Rectal smooth muscle tissue (tissue), 1 donor: ENCODE measurements at regions not wholly inside any gene's neighbourhood (a gene's known extent, or its start where the extent isn't known, plus 50 kb on each side); places are given as distances from the start of the nearest gene placed in this dataset.

Experiments used
- H3K27ac ChIP-seq: one replicate; pipeline ENCODE4 v1.7.0; 2013; ENCODE audit warnings: low read depth, low read length, inconsistent platforms
- H3K27me3 ChIP-seq: one replicate; pipeline ENCODE4 v1.7.0; 2013; ENCODE audit warnings: low read length; ENCODE audit not compliant: control insufficient read depth, insufficient read depth
- H3K36me3 ChIP-seq: one replicate; pipeline ENCODE4 v1.7.0; 2013; ENCODE audit warnings: low read length; ENCODE audit not compliant: control insufficient read depth, insufficient read depth
- H3K4me1 ChIP-seq: one replicate; pipeline ENCODE4 v1.7.0; 2013; ENCODE audit warnings: low read length; ENCODE audit not compliant: control insufficient read depth, insufficient read depth
- H3K4me3 ChIP-seq: one replicate; pipeline ENCODE4 v1.7.0; 2013; ENCODE audit warnings: low read length
- H3K9ac ChIP-seq: one replicate; pipeline ENCODE4 v1.7.0; 2013; ENCODE audit warnings: low read length

DNA sequence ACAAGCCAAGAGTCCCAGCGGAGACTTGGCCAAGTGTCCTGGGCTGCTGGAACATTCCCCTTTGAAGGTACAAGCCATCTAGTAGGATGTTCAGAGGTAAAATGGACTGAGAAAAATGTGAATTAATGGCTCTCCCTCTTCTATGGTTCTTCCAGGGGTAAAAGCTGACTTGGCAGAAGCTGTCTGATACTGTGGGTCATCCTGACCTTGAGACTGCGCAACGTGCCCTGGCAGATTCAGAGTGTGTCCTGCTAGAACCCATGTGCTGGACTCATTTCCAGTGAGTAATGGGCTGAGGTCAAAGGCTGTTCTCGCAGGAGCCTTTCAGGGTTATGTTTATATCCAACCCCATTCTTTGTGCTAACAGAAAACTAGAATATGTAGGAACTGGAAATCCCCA, 423.0 kb upstream of the CD180 start:
- Histone ChIP-seq H3K27ac (no peak overlapping the region), H3K4me1 (no peaks in the 10 kb centered on the region), H3K36me3 (no peaks in the 10 kb centered on the region), H3K27me3 (no peaks in the 10 kb centered on the region), H3K9ac (no peak overlapping the region), H3K4me3 (no peak overlapping the region)

- H3K4me3 ChIP-seq, result no peak overlapping the region
- no peaks in the 10 kb centered on the region for H3K4me1 ChIP-seq
- no peaks in the 10 kb centered on the region for H3K27me3 ChIP-seq
- no peak overlapping the region for H3K9ac ChIP-seq
- H3K36me3 ChIP-seq, result no peaks in the 10 kb centered on the region
- no peak overlapping the region for H3K27ac ChIP-seq
Measured at GRCh38 chr5:67619235-67619634, 422.6 kb upstream of the CD180 start.

GRCh38 chr5:67617051-67617450, 420.5 kb upstream of the CD180 start:
- Histone ChIP-seq H3K4me3 (no peak overlapping the region), H3K27ac (no peak overlapping the region), H3K36me3 (no peaks in the 10 kb centered on the region), H3K4me1 (no peaks in the 10 kb centered on the region), H3K27me3 (no peaks in the 10 kb centered on the region), H3K9ac (no peak overlapping the region)

DNA sequence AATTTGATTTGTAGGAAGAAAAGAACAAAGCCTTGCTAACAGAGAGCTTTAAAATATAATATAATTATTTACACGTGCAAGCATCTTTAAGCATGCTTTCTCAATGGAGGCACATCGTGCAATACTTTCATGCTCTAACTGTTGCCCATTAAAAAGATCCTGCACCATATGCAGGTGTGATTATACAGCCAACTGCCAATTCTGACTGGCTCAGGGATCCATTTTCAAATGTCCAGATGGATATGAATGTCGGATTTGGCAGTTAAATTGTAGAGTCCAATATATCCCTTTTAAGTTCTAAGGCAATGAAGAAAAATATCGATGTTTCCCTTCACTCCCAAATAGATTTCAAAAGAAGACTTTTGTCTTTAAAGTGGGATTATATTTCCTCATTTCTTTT, 416.4 kb upstream of the CD180 start:
- no peaks in the 10 kb centered on the region for H3K27me3 ChIP-seq
- no peaks in the 10 kb centered on the region for H3K36me3 ChIP-seq
- no peak overlapping the region for H3K27ac ChIP-seq
- no peaks in the 10 kb centered on the region for H3K4me1 ChIP-seq
- H3K4me3 ChIP-seq, result no peak overlapping the region
- no peak overlapping the region for H3K9ac ChIP-seq

DNA sequence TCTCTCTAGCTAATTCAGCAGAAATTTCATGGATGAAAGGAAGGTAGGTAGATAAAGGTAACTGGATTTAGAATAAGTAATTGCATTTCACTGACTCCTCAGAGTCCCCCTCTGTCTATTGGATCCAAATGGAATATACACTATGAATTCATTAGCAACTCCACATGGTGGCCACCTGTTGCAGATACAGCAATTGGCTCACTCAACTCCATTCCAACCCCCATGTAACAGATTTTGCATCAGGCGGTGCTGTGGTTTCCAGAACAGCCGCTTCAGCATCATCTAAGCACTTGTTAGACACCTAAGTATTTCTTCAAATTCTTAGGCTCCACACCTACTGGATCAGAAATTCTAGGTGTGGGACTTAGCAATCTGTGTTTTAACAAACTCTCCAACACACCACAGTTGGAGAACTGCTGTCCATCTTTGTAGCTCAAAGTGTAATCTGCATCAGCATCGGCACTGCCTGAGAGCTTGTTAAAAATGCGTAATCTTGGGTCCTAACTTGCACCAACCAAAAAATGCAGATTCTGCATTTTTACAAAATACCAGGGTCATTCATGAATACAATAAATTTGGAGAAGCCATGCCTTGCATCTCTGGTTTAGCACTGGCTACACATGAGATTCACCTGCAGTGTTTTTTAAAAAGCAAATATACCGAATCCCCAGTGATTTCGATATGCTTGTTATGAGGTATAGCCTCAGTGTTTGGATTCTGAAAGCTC, 413.8 kb upstream of the CD180 start:
- H3K4me3 ChIP-seq, result no peak overlapping the region
- no peak overlapping the region for H3K9ac ChIP-seq
- no peaks in the 10 kb centered on the region for H3K36me3 ChIP-seq
- no peaks in the 10 kb centered on the region for H3K27me3 ChIP-seq
- no peak overlapping the region for H3K27ac ChIP-seq
- H3K4me1 ChIP-seq, result no peaks in the 10 kb centered on the region

DNA sequence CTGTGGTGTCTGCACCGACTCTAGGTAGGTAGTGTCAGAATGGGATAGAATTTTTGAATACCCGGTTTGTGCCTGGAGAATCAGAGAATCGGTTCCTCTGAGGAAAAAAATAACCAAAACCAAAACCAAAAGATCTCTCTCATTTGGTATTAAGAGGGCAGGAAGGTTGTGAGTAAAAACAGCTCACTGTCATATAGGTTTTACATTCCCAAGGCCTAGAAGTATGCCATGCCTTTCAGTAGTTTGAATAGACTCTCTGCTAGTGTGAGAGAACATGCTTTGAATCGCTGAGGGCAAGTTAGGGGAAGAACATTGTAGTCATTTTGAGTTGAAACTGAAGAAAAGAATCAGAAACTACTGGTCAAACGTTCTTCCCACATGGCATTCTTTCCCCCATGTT, 411.4 kb upstream of the CD180 start:
- H3K9ac ChIP-seq, result no peak overlapping the region
- H3K27ac ChIP-seq, result no peak overlapping the region
- H3K4me3 ChIP-seq, result no peak overlapping the region
- H3K27me3 ChIP-seq, result no peaks in the 10 kb centered on the region
- no peaks in the 10 kb centered on the region for H3K4me1 ChIP-seq
- no peaks in the 10 kb centered on the region for H3K36me3 ChIP-seq

DNA sequence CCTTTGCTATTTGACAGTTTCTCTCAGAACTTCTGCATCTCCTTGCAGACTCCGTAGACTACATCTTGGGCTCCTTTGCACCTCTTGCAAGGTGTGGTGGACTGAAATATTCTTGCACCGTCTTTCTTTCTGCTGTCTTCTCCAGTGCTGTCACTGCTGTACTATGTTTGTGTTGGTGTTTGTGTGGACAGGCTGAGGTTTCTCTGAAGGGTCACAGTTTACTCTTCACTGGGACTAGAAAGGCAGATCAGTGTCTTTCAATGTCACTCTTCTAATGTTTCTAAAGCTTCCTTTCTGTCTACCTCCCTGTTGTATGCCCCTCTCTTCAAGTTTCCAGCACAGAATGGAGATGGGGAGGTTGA, 410.0 kb upstream of the CD180 start:
- H3K4me1 ChIP-seq, result no peaks in the 10 kb centered on the region
- no peaks in the 10 kb centered on the region for H3K36me3 ChIP-seq
- H3K27me3 ChIP-seq, result no peaks in the 10 kb centered on the region
- no peak overlapping the region for H3K9ac ChIP-seq
- no peak overlapping the region for H3K4me3 ChIP-seq
- H3K27ac ChIP-seq, result no peak overlapping the region

DNA sequence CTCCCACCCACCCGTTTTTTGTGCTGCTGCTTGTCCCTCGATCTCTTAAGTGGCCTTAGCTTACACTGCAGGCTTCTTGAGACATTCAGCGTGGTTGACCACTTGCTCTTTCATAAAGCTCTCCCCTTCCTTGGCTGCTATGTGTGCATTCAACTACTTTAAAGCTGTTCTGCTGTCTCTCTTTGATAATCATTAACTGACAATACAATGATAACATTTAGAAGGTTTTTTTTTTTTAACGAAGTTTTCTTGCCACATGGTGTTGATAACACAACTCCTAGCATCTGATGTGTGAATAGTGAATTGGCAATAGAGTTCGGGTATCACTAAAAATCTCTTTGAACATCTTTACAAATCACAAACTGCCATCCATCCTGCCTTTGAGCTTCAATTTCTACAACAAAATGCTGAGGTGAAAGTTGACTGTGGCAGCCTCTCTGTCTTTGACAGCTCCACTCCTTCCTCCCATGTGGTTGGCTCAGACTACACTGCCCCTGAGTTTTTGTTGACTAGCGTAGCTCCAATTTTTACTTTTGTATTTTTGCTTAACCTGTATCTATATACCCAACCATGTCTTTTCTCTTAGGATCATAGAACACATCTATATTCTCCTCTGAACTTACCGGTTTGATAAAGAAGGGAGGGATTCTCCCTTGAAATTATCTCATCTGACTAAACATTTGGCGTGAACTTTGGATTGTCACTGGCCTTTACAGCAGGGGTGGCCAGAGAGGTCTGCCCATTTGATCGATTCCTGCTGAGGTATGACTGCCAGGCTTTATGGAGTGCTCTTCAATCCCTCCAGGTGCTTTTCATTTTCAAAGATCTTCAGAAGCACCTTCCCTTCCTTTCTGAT, 409.4 kb upstream of the CD180 start:
- H3K9ac ChIP-seq, result no peak overlapping the region
- no peaks in the 10 kb centered on the region for H3K36me3 ChIP-seq
- H3K4me1 ChIP-seq, result no peaks in the 10 kb centered on the region
- no peaks in the 10 kb centered on the region for H3K27me3 ChIP-seq
- H3K27ac ChIP-seq, result no peak overlapping the region
- H3K4me3 ChIP-seq, result no peak overlapping the region

DNA sequence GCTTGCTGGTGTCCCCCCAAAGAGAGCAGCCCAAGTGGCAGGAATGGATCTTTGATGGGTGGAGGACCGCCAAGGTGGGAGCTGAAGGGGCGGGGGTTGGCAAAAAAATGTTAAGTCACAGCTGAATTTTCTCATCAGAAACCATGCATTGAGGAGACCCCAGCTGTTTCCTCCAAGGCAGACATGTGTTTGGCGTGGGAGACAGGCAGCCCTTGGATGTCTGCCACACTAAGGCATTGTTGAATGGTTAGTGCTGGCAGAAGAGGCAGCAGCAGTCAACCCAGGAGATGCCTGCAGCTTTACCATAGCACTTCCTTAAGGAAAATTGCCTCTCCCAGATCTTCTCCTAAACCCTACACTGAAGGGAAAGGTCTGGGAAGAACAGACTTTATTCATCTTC, 394.9 kb upstream of the CD180 start:
- H3K36me3 ChIP-seq, result no peaks in the 10 kb centered on the region
- no peaks in the 10 kb centered on the region for H3K4me1 ChIP-seq
- no peaks in the 10 kb centered on the region for H3K27me3 ChIP-seq
- H3K4me3 ChIP-seq, result no peak overlapping the region
- no peak overlapping the region for H3K27ac ChIP-seq
- H3K9ac ChIP-seq, result no peak overlapping the region

DNA sequence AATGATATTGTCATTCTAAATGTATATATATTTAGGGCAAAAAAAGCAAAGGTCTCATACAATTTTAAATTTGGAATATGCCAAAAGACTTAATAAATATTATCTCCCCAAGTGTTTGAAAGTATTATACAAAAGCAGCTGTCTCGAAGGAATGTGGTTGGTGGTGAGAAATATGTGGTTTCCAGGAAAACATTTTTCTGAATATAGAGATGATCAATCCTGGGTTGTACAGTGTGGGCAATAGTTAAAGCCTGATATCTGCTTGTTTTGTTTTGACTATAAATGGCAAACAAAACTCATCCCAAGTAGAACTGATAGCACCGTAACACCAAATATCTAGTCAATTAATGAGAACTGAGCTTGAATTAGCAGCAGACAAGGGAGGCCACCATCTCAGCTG, 391.8 kb upstream of the CD180 start:
- no peak overlapping the region for H3K27ac ChIP-seq
- no peaks in the 10 kb centered on the region for H3K27me3 ChIP-seq
- no peaks in the 10 kb centered on the region for H3K4me1 ChIP-seq
- H3K9ac ChIP-seq, result no peak overlapping the region
- H3K36me3 ChIP-seq, result no peaks in the 10 kb centered on the region
- no peak overlapping the region for H3K4me3 ChIP-seq

DNA sequence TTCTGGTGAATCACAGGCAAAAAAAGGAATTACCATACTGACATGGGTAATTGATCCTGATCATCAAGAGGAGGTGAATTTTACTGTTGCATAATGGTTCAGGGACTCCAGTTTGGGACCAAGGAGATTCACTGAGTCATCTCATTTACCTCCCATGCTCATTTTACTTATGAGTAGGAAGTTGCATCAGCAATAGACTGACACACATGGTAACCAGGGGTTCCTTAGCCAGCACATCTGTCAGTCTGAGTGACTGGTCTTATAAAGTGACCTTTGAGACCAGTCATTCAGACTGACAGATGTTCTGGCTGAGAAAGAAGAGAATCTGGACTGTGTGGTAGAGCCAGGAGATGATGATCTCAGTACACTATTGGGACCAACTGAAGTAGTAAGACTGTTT, 384.6 kb upstream of the CD180 start:
- Histone ChIP-seq H3K4me3 (no peak overlapping the region), H3K27ac (no peak overlapping the region), H3K9ac (no peak overlapping the region), H3K27me3 (no peaks in the 10 kb centered on the region), H3K36me3 (no peaks in the 10 kb centered on the region), H3K4me1 (no peaks in the 10 kb centered on the region)

DNA sequence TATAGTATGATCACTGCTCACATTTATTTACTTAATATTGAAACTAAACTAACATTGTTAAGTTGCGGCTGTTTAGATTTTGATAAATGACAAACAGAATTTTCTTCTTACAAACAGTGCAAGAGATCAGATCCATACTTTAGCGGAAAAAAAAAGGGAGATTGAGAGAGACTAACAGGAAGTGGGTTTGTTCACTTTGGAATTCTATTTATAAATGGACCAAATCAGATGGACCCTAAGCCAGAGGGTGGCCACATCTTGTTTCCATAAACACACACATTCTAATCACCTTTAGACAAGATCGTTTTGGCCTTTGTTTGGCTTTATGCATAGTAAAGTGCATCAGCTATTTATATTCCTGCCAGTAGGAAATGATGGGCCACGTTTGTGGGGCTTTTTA, 381.4 kb upstream of the CD180 start:
- H3K9ac ChIP-seq, result no peak overlapping the region
- no peaks in the 10 kb centered on the region for H3K4me1 ChIP-seq
- no peaks in the 10 kb centered on the region for H3K36me3 ChIP-seq
- no peak overlapping the region for H3K4me3 ChIP-seq
- H3K27me3 ChIP-seq, result no peaks in the 10 kb centered on the region
- H3K27ac ChIP-seq, result no peak overlapping the region

DNA sequence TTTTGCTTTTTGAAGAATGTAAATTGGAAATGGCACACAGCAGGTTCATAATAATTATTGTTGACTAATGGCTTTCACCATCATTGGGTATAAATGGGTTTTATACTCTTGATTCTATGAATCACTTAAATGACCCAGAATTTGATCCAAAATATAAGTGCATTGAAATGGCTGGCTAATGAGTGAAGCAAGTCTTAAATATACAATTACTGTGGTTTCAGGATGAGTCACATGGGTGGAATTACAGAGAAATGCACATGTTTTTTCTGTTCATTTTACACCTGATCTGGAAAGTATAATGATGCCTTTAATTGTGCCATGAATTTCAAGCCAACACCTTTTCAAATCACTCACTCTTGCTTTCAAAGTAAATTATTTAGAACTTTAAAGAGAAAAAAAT, 380.8 kb upstream of the CD180 start:
- Histone ChIP-seq H3K27me3 (no peaks in the 10 kb centered on the region), H3K27ac (no peak overlapping the region), H3K4me1 (no peaks in the 10 kb centered on the region), H3K9ac (no peak overlapping the region), H3K36me3 (no peaks in the 10 kb centered on the region), H3K4me3 (no peak overlapping the region)
